Loucy (cell line): ENCODE measurements at regions not wholly inside any gene's neighbourhood (a gene's known extent, or its start where the extent isn't known, plus 50 kb on each side); places are given as distances from the start of the nearest gene placed in this dataset.

Source experiments
- EZH2phosphoT487 ChIP-seq: fragments of 200-600 bp; IDR thresholded peaks from 2 replicates; pipeline ENCODE4 v1.6.1; 2018; ENCODE audit warnings: antibody characterized with exemption, mild to moderate bottlenecking, moderate library complexity, borderline replicate concordance
- TF ChIP-seq, protein P1 (sequence below): fragments of 200-600 bp; sonication (generic); conservative IDR thresholded peaks from 2 replicates; pipeline ENCODE4 v1.5.1; 2014; ENCODE audit warnings: mild to moderate bottlenecking, antibody characterized with exemption, low read length

- TF ChIP-seq, protein P1, sequence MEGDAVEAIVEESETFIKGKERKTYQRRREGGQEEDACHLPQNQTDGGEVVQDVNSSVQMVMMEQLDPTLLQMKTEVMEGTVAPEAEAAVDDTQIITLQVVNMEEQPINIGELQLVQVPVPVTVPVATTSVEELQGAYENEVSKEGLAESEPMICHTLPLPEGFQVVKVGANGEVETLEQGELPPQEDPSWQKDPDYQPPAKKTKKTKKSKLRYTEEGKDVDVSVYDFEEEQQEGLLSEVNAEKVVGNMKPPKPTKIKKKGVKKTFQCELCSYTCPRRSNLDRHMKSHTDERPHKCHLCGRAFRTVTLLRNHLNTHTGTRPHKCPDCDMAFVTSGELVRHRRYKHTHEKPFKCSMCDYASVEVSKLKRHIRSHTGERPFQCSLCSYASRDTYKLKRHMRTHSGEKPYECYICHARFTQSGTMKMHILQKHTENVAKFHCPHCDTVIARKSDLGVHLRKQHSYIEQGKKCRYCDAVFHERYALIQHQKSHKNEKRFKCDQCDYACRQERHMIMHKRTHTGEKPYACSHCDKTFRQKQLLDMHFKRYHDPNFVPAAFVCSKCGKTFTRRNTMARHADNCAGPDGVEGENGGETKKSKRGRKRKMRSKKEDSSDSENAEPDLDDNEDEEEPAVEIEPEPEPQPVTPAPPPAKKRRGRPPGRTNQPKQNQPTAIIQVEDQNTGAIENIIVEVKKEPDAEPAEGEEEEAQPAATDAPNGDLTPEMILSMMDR: no peak
- no peak for TF ChIP-seq EZH2phosphoT487
Observed at GRCh38 chr6:14206391-14206790, 88.8 kb downstream of the CD83 start.
